ENCODE measurements at regions not wholly inside any gene's neighbourhood (a gene's known extent, or its start where the extent isn't known, plus 50 kb on each side); places are given as distances from the start of the nearest gene placed in this dataset.

DNA sequence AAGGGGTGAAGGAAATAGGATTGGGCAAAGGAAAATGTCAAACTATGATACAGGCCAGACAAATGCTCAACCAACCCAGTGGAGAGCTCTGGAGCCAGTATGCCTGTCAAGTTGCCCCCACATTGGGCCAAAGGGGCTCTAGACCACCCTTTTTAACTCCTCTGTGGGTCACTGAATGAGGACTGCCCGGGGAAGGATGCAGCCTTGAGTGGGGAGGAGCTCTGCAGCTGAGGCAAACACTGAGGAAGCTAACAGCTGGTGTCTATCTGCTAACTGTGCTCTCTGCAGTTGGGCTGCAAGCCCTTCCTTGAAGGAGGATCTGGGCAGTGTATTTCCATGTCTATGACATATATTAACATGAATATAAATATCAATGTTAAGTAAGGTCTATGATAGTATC lies 98.4 kb upstream of the PRSS16 start:
- TF ChIP-seq WRNIP1 (IDR thresholded peaks at IDR 0.05; ENCODE audit: borderline replicate concordance, low read depth, low read length) (no peak), HDAC6 (IDR thresholded peaks at IDR 0.05; ENCODE audit: unreplicated experiment) (no peak), IKZF1 (conservative IDR thresholded peaks at IDR 0.05) (no peak), IRF4 (IDR thresholded peaks at IDR 0.05; ENCODE audit: low read depth, low read length) (no peak), POLR2AphosphoS5 (IDR thresholded peaks at IDR 0.05; ENCODE audit: low read length) (no peak), MAX (IDR thresholded peaks at IDR 0.05; ENCODE audit: low read depth, low read length) (no peak), CBX3 (IDR thresholded peaks at IDR 0.05; ENCODE audit: borderline replicate concordance, low read depth) (no peak), RELA (IDR thresholded peaks at IDR 0.05; ENCODE audit: borderline replicate concordance, partially characterized antibody) (no peak), ZSCAN29 (IDR thresholded peaks at IDR 0.05) (no peak), RAD51 (IDR thresholded peaks at IDR 0.05) (no peak), IKZF2 (IDR thresholded peaks at IDR 0.05) (no peak), ZNF622 (IDR thresholded peaks at IDR 0.05) (no peak), POLR2AphosphoS2 (IDR thresholded peaks at IDR 0.05; ENCODE audit: low read depth, low read length) (no peak), MEF2A (IDR thresholded peaks at IDR 0.05; ENCODE audit: insufficient read depth, low read depth, low read length) (no peak), ZNF217 (IDR thresholded peaks at IDR 0.05) (no peak), MXI1 (IDR thresholded peaks at IDR 0.05; ENCODE audit: low read depth, low read length) (no peak)
- TF ChIP-seq, protein P1, sequence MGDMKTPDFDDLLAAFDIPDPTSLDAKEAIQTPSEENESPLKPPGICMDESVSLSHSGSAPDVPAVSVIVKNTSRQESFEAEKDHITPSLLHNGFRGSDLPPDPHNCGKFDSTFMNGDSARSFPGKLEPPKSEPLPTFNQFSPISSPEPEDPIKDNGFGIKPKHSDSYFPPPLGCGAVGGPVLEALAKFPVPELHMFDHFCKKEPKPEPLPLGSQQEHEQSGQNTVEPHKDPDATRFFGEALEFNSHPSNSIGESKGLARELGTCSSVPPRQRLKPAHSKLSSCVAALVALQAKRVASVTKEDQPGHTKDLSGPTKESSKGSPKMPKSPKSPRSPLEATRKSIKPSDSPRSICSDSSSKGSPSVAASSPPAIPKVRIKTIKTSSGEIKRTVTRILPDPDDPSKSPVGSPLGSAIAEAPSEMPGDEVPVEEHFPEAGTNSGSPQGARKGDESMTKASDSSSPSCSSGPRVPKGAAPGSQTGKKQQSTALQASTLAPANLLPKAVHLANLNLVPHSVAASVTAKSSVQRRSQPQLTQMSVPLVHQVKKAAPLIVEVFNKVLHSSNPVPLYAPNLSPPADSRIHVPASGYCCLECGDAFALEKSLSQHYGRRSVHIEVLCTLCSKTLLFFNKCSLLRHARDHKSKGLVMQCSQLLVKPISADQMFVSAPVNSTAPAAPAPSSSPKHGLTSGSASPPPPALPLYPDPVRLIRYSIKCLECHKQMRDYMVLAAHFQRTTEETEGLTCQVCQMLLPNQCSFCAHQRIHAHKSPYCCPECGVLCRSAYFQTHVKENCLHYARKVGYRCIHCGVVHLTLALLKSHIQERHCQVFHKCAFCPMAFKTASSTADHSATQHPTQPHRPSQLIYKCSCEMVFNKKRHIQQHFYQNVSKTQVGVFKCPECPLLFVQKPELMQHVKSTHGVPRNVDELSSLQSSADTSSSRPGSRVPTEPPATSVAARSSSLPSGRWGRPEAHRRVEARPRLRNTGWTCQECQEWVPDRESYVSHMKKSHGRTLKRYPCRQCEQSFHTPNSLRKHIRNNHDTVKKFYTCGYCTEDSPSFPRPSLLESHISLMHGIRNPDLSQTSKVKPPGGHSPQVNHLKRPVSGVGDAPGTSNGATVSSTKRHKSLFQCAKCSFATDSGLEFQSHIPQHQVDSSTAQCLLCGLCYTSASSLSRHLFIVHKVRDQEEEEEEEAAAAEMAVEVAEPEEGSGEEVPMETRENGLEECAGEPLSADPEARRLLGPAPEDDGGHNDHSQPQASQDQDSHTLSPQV (IDR thresholded peaks at IDR 0.05), result no peak
- Histone ChIP-seq H3K79me2 (ENCODE audit: control insufficient read depth, insufficient read depth, low read length) (peaks cover 21% of the 10 kb centered on the region), H3K4me1 (ENCODE audit: control insufficient read depth, insufficient read depth, low read length) (peaks cover 7% of the 10 kb centered on the region; the same call in 1 of the 2 replicates), H3K27ac (ENCODE audit: control insufficient read depth, insufficient read depth) (no peak overlapping the region), H3K4me3 (no peak overlapping the region), H2AFZ (ENCODE audit: control insufficient read depth, low read depth, low read length) (no peak overlapping the region; the same call in 1 of the 2 replicates), H3K4me2 (ENCODE audit: control insufficient read depth, insufficient read depth) (peak overlapping the region; percentile 22; the same call in 1 of the 2 replicates), H4K20me1 (ENCODE audit: control insufficient read depth, insufficient read depth) (no peaks in the 10 kb centered on the region), H3K36me3 (ENCODE audit: control insufficient read depth in 2 of 2, insufficient read depth in 2 of 2, low read length in 1 of 2) (no peaks in the 10 kb centered on the region), H3K9me3 (replicated peaks; ENCODE audit: control insufficient read depth, insufficient read depth, low read length) (no peaks in the 10 kb centered on the region), H3K27me3 (replicated peaks in 1 of 2; ENCODE audit: control insufficient read depth in 2 of 2, insufficient read depth in 2 of 2, low read length in 1 of 2) (no peaks in the 10 kb centered on the region), H3K9ac (ENCODE audit: control insufficient read depth, insufficient read depth, low read length) (no peak overlapping the region; the same call in 1 of the 2 replicates)
- ChIA-PET CTCF (interaction anchor here (0.7 to 5.4 kb wide), 4 partner anchors 8 to 22 kb away, joined by 3 to 28 read pairs (median 8); no protein-coding TSS in a partner anchor), POLR2A (interaction anchor here (1.3 to 1.6 kb wide), 2 partner anchors 16 to 21 kb away, joined by 5 read pairs; a partner anchor contains a TSS), SMC1A (ENCODE audit: uncharacterized antibody, unreplicated experiment) (interaction anchor here (0.9 to 8.1 kb wide), 4 partner anchors 11 to 539 kb away, joined by 3 to 96 read pairs (median 4); a partner anchor contains a TSS), RAD21 (ENCODE audit: unreplicated experiment) (interaction anchor here (1.0 kb wide), 2 partner anchors 22 to 623 kb away, joined by 3 read pairs; no protein-coding TSS in a partner anchor)
- no TSS peak for BruUV-seq (replicated peaks)
- no peak for FAIRE-seq
- no peak for DNase-seq (ENCODE audit: low read depth, low spot score)
- intact Hi-C loops (cut with micrococcal nuclease; ENCODE audit: unreplicated experiment), result no loop called here
- WGBS (ENCODE audit: insufficient coverage, insufficient replicate concordance, low lambda C conversion rate, missing lambda C conversion rate), result 0% methylated on average over 1 of the region's 1 CpG
- no peak for ATAC-seq
- in situ Hi-C loops (cut with MboI), result loop anchor here (5.0 kb wide), 1 partner anchor 1117 kb away; a partner anchor contains a TSS
